Spleen (tissue), 11 donors: ENCODE measurements at regions not wholly inside any gene's neighbourhood (a gene's known extent, or its start where the extent isn't known, plus 50 kb on each side); places are given as distances from the start of the nearest gene placed in this dataset.

Experiments
- DNase-seq: peaks from one replicate; pipeline ENCODE4 v3.0.0-alpha.2; 2020
- H3K27ac ChIP-seq, 8 donors: fragments of 200-600 bp; sonication (generic) in 7 of 8; 1 replicate in 4 of 8; 2 replicates in 4 of 8; pipeline versions ENCODE4 v1.5.0 to v1.8.0; 2016 to 2021; ENCODE audit warnings: inconsistent platforms in 4 of 8, mild to moderate bottlenecking in 4 of 8, moderate library complexity in 1 of 8
- H3K27me3 ChIP-seq, 7 donors: fragments of 200-600 bp; sonication (generic) in 6 of 7; replicated peaks in 1 of 7; 1 replicate in 4 of 7; 2 replicates in 3 of 7; pipeline versions ENCODE4 v1.5.0 to v1.8.0; 2016 to 2021; ENCODE audit warnings: inconsistent platforms in 3 of 7, mild to moderate bottlenecking in 1 of 7
- H3K36me3 ChIP-seq, 6 donors: fragments of 200-600 bp; sonication (generic) in 5 of 6; 1 replicate in 4 of 6; 2 replicates in 2 of 6; pipeline versions ENCODE4 v1.5.0 to v1.8.0; 2016 to 2021; ENCODE audit warnings: inconsistent platforms in 2 of 6
- H3K4me1 ChIP-seq, 6 donors: fragments of 200-600 bp; sonication (generic) in 5 of 6; 1 replicate in 3 of 6; 2 replicates in 3 of 6; pipeline versions ENCODE4 v1.5.0 to v1.8.0; 2016 to 2021; ENCODE audit warnings: inconsistent platforms in 3 of 6
- H3K4me3 ChIP-seq, 8 donors: fragments of 200-600 bp; sonication (generic) in 7 of 8; 1 replicate in 4 of 8; 2 replicates in 4 of 8; pipeline versions ENCODE4 v1.5.0 to v1.8.0; 2016 to 2021; ENCODE audit warnings: inconsistent platforms in 4 of 8, mild to moderate bottlenecking in 4 of 8, moderate library complexity in 2 of 8
- H3K9me3 ChIP-seq, 8 donors: fragments of 200-600 bp; sonication (generic) in 7 of 8; 1 replicate in 4 of 8; 2 replicates in 4 of 8; pipeline versions ENCODE4 v1.5.0 to v1.8.0; 2016 to 2021; ENCODE audit warnings: inconsistent platforms in 4 of 8
- POLR2A ChIP-seq, 3 donors: fragments of 450-650 bp; IDR thresholded peaks; one replicate each; pipeline ENCODE4 v1.5.1; 2017; ENCODE audit warnings: antibody characterized with exemption in 3 of 3, mild to moderate bottlenecking in 1 of 3
- POLR2AphosphoS5 ChIP-seq, 3 donors: sonication (generic); formaldehyde crosslinking; IDR thresholded peaks; one replicate each; pipeline ENCODE4 v1.5.1; 2017; ENCODE audit warnings: antibody characterized with exemption in 3 of 3
- WGBS, 5 donors: extraction: QIAGEN DNeasy Blood & Tissue Kit in 3 of 5; methylation state at CpG; one replicate each; pipeline versions ENCODE4 v1.1.5 to v1.1.7; 2013 to 2018; 5-methylcytosine and 5-hydroxymethylcytosine counted together
- intact Hi-C: fragments of 100-400 bp; cut with DNase I; formaldehyde crosslinking; loops from one replicate; pipeline ENCODE4 v1.15.0; 2023; ENCODE audit warnings: low total_unique reads
- TF ChIP-seq, protein P1 (sequence below), 11 experiments: fragments of 200-600 bp in 7 of 11; fragments of 450-650 bp in 4 of 11; sonication (generic) in 4 of 11; IDR thresholded peaks in 8 of 11; conservative IDR thresholded peaks in 3 of 11; 1 replicate in 7 of 11; 2 replicates in 4 of 11; pipeline versions ENCODE4 v1.4.0 to v1.8.0; 2016 to 2021; ENCODE audit warnings: antibody characterized with exemption in 11 of 11, inconsistent platforms in 4 of 11, mild to moderate bottlenecking in 1 of 11
- donor health status: healthy with polysubstance abuse.
- donor health status: DM: no; HTN: no; CAD: no; lungs with moderate emphysema.
- donor health status: DM: no; HTN: no; CAD: no.
- donor health status: Bipolar disorder and iron deficiency.
- donor health status: healthy.
- donor health status: DM: no; HTN: no; CAD: no.
- donor health status: DM: yes; HTN: yes; CAD: no.

DNA sequence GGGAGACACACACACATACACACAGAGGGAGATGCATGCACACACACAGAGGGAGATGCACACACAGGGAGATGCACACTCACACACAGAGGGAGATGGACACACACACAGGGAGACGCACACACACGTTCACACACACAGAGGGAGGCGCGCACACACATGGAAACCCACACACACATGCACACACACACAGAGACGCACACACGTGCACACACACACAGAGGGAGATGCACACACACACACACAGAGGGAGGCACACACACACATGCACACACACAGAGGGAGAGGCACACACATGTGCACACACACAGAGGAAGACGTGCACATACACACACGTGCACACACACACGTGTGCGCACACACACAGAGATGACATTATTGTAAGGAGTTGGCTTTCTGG is 79.1 kb downstream of the HMX1 start:
- Histone ChIP-seq H3K4me1 (no peaks in the 10 kb centered on the region), H3K4me3 (no peak overlapping the region), H3K27me3 (peaks cover 0 to 7% (median 0%) of the 10 kb centered on the region in 7 donors), H3K9me3 (no peaks in the 10 kb centered on the region), H3K27ac (no peak overlapping the region), H3K36me3 (no peaks in the 10 kb centered on the region)
- intact Hi-C loops = no loop called here
- no peak for DNase-seq
- TF ChIP-seq POLR2AphosphoS5 (IDR thresholded peaks at IDR 0.05) = no peak
- no peak for TF ChIP-seq POLR2A (IDR thresholded peaks at IDR 0.05)
- TF ChIP-seq, protein P1, sequence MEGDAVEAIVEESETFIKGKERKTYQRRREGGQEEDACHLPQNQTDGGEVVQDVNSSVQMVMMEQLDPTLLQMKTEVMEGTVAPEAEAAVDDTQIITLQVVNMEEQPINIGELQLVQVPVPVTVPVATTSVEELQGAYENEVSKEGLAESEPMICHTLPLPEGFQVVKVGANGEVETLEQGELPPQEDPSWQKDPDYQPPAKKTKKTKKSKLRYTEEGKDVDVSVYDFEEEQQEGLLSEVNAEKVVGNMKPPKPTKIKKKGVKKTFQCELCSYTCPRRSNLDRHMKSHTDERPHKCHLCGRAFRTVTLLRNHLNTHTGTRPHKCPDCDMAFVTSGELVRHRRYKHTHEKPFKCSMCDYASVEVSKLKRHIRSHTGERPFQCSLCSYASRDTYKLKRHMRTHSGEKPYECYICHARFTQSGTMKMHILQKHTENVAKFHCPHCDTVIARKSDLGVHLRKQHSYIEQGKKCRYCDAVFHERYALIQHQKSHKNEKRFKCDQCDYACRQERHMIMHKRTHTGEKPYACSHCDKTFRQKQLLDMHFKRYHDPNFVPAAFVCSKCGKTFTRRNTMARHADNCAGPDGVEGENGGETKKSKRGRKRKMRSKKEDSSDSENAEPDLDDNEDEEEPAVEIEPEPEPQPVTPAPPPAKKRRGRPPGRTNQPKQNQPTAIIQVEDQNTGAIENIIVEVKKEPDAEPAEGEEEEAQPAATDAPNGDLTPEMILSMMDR (IDR thresholded peaks at IDR 0.05 in 8 of 11, conservative IDR thresholded peaks at IDR 0.05 in 3 of 11) = no peak
- whole genome bisulfite sequencing, 5 donors = 84 to 93% (median 88%) methylated on average over 10 of the region's 10 CpGs

DNA sequence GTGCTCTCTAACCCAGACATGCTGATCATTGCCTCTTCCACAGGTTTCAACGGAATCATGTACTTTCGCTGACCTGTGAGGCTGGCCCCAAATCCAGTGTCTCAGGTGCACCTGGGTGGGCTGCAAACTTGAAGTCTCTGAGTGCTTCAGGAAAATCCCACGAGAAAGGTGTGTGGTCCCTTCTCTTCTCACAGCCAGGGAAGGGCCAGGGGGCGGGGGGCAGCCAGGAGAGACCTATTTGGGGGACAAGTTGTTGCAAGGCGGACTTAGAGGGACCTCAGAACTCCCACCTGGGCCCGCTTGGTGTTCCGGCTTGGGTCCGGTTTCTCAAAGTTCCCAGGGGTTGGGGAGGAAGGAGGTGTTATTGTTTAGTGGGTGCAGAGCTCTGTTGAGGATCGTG is 80.0 kb downstream of the HMX1 start:
- H3K9me3 ChIP-seq = no peaks in the 10 kb centered on the region
- H3K27me3 ChIP-seq = peaks cover 0 to 7% (median 0%) of the 10 kb centered on the region in 7 donors
- H3K36me3 ChIP-seq = no peaks in the 10 kb centered on the region
- WGBS, 5 donors = 83 to 91% (median 85%) methylated on average over 9 of the region's 9 CpGs
- H3K4me1 ChIP-seq = no peaks in the 10 kb centered on the region
- no peak overlapping the region for H3K4me3 ChIP-seq
- DNase-seq = no peak
- intact Hi-C loops = no loop called here
- no peak overlapping the region for H3K27ac ChIP-seq
- TF ChIP-seq POLR2A (IDR thresholded peaks at IDR 0.05) = no peak
- TF ChIP-seq, protein P1 (IDR thresholded peaks at IDR 0.05 in 8 of 11, conservative IDR thresholded peaks at IDR 0.05 in 3 of 11) = no peak

DNA sequence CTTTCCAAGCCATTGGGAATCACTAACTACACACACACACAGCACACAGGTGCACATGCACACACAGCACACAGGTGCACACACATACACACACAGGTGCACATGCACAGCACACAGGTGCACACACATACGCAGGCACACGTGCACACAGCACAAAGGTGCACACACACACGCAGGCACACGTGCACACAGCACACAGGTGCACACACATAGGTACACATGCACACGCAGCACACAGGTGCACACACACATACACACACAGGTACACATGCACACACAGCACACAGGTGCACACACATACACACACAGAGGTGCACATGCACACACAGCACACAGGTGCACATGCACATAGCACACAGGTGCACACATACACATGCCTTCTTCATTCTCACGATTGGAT is 80.9 kb downstream of the HMX1 start:
- WGBS, 5 donors = 79 to 87% (median 82%) methylated on average over 6 of the region's 6 CpGs
- intact Hi-C loops = no loop called here
- Histone ChIP-seq H3K27me3 (peaks cover 0 to 7% (median 0%) of the 10 kb centered on the region in 7 donors), H3K4me1 (no peaks in the 10 kb centered on the region), H3K4me3 (no peak overlapping the region), H3K36me3 (no peaks in the 10 kb centered on the region), H3K9me3 (no peaks in the 10 kb centered on the region), H3K27ac (no peak overlapping the region)
- DNase-seq = no peak
- TF ChIP-seq POLR2AphosphoS5 (IDR thresholded peaks at IDR 0.05) = no peak
- no peak for TF ChIP-seq POLR2A (IDR thresholded peaks at IDR 0.05)
- TF ChIP-seq, protein P1 (IDR thresholded peaks at IDR 0.05 in 8 of 11, conservative IDR thresholded peaks at IDR 0.05 in 3 of 11) = no peak

DNA sequence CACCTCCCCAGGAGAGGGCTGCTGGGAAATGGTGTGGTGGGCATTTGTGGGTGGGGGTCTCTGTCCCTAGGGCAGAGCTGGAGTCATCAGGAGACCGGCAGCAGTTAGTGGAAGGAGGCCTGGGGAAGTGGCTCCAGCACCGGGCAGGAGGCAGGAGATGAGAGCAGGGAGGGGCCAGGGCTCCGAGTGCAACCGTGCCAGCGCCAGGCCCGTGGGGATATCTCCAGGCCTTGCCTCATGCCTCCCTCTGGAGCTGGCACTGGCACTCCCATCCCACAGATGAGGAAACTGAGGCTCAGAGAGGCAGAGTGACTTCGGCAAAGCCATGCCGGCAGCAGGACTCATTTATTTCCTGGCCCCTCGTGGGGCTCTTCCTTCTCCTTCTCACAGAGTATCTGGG is 83.5 kb downstream of the HMX1 start:
- H3K36me3 ChIP-seq = no peaks in the 10 kb centered on the region
- WGBS, 5 donors = 69 to 84% (median 80%) methylated on average over 7 to 9 of the region's 9 CpGs
- TF ChIP-seq, protein P1 (IDR thresholded peaks at IDR 0.05 in 8 of 11, conservative IDR thresholded peaks at IDR 0.05 in 3 of 11) = no peak
- TF ChIP-seq POLR2A (IDR thresholded peaks at IDR 0.05) = no peak
- TF ChIP-seq POLR2AphosphoS5 (IDR thresholded peaks at IDR 0.05) = no peak
- DNase-seq = no peak
- H3K4me1 ChIP-seq = no peaks in the 10 kb centered on the region
- peaks cover 0 to 20% (median 0%) of the 10 kb centered on the region in 7 donors for H3K27me3 ChIP-seq
- H3K27ac ChIP-seq = no peak overlapping the region
- H3K9me3 ChIP-seq = no peaks in the 10 kb centered on the region
- no peak overlapping the region for H3K4me3 ChIP-seq
- intact Hi-C loops = no loop called here
